ENCODE measurements at regions not wholly inside any gene's neighbourhood (a gene's known extent, or its start where the extent isn't known, plus 50 kb on each side); places are given as distances from the start of the nearest gene placed in this dataset.

DNA sequence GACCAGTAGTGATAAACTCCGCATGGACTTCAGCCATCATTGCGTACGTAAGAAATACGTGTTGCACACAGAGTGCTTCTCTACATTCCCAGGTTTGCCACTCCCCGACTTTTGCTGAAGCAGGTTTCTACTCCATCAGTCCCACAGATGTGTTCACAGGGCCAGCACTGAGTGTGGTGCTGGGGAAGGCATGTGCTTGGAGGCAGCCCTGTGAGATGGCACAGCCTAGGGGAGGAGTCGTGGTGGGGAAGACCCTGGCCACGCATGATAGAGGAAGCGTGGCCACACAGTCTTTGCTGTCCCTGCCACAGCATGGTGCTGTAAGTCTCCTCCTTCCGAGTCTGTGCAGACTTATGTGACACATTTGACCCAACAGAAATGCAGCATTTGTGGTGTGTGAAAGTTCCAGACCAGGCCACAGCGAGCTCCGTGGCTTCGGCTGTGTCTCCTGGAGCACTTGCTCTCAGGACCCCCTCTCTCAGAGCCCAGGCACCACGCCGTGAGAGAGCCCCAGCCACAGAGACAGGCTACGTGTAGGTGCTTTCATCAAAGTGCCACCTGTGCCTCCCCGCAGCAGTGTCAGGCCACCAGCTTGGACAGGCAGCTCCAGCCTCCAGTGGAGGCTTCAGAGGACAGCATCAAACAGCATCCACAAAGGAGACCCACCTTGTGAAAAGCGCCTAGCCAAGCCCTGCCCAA, 197.8 kb downstream of the AUH start:
- TF ChIP-seq, protein P1, sequence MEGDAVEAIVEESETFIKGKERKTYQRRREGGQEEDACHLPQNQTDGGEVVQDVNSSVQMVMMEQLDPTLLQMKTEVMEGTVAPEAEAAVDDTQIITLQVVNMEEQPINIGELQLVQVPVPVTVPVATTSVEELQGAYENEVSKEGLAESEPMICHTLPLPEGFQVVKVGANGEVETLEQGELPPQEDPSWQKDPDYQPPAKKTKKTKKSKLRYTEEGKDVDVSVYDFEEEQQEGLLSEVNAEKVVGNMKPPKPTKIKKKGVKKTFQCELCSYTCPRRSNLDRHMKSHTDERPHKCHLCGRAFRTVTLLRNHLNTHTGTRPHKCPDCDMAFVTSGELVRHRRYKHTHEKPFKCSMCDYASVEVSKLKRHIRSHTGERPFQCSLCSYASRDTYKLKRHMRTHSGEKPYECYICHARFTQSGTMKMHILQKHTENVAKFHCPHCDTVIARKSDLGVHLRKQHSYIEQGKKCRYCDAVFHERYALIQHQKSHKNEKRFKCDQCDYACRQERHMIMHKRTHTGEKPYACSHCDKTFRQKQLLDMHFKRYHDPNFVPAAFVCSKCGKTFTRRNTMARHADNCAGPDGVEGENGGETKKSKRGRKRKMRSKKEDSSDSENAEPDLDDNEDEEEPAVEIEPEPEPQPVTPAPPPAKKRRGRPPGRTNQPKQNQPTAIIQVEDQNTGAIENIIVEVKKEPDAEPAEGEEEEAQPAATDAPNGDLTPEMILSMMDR (IDR thresholded peaks at IDR 0.05), result no peak
- TF ChIP-seq ZFX (IDR thresholded peaks at IDR 0.05; ENCODE audit: borderline replicate concordance), result no peak

All from 22Rv1 (cell line).